ENCODE measurements at regions not wholly inside any gene's neighbourhood (a gene's known extent, or its start where the extent isn't known, plus 50 kb on each side); places are given as distances from the start of the nearest gene placed in this dataset.

DNA sequence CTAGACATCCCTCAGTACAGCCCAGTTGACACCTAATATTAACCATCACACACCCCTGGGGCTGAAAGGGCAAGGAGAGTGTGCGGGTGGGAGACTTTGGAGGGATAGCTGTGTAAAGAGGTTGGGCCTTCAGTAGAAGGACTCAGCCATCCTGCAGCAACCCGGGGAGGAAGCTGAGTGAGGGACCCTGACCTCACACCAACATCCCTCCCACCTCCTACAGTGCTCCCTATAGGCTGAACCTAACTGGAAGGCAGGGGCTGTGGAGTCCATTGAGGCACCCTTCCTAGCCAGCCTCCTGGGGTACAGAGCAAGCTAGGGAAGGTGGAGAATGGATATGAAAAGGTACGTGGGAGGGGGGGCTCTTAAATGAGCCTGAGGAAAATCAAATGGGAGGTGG, 276.3 kb downstream of the PTTG2 start:
- ChIA-PET CTCF (no interaction called here), POLR2A (no interaction called here)
- no peak for DNase-seq (ENCODE audit: low spot score)
- H3K4me1 Mint-ChIP-seq: peaks cover 5% of the 10 kb centered on the region
- H3K36me3 Mint-ChIP-seq: no peaks in the 10 kb centered on the region
- TF ChIP-seq, protein P1, sequence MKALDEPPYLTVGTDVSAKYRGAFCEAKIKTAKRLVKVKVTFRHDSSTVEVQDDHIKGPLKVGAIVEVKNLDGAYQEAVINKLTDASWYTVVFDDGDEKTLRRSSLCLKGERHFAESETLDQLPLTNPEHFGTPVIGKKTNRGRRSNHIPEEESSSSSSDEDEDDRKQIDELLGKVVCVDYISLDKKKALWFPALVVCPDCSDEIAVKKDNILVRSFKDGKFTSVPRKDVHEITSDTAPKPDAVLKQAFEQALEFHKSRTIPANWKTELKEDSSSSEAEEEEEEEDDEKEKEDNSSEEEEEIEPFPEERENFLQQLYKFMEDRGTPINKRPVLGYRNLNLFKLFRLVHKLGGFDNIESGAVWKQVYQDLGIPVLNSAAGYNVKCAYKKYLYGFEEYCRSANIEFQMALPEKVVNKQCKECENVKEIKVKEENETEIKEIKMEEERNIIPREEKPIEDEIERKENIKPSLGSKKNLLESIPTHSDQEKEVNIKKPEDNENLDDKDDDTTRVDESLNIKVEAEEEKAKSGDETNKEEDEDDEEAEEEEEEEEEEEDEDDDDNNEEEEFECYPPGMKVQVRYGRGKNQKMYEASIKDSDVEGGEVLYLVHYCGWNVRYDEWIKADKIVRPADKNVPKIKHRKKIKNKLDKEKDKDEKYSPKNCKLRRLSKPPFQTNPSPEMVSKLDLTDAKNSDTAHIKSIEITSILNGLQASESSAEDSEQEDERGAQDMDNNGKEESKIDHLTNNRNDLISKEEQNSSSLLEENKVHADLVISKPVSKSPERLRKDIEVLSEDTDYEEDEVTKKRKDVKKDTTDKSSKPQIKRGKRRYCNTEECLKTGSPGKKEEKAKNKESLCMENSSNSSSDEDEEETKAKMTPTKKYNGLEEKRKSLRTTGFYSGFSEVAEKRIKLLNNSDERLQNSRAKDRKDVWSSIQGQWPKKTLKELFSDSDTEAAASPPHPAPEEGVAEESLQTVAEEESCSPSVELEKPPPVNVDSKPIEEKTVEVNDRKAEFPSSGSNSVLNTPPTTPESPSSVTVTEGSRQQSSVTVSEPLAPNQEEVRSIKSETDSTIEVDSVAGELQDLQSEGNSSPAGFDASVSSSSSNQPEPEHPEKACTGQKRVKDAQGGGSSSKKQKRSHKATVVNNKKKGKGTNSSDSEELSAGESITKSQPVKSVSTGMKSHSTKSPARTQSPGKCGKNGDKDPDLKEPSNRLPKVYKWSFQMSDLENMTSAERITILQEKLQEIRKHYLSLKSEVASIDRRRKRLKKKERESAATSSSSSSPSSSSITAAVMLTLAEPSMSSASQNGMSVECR (CRISPR knock-in tag; IDR thresholded peaks at IDR 0.05; ENCODE audit: borderline replicate concordance): no peak
- no peak for TF ChIP-seq ZNF263 (CRISPR knock-in tag; IDR thresholded peaks at IDR 0.05; ENCODE audit: low read depth)
- TF ChIP-seq, protein P2, sequence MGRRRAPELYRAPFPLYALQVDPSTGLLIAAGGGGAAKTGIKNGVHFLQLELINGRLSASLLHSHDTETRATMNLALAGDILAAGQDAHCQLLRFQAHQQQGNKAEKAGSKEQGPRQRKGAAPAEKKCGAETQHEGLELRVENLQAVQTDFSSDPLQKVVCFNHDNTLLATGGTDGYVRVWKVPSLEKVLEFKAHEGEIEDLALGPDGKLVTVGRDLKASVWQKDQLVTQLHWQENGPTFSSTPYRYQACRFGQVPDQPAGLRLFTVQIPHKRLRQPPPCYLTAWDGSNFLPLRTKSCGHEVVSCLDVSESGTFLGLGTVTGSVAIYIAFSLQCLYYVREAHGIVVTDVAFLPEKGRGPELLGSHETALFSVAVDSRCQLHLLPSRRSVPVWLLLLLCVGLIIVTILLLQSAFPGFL (CRISPR knock-in tag; IDR thresholded peaks at IDR 0.05; ENCODE audit: borderline replicate concordance): no peak
- TF ChIP-seq CREB1 (CRISPR knock-in tag; IDR thresholded peaks at IDR 0.05): no peak
- TF ChIP-seq, protein P3, sequence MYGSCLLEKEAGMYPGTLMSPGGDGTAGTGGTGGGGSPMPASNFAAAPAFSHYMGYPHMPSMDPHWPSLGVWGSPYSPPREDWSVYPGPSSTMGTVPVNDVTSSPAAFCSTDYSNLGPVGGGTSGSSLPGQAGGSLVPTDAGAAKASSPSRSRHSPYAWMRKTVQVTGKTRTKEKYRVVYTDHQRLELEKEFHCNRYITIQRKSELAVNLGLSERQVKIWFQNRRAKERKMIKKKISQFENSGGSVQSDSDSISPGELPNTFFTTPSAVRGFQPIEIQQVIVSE (CRISPR knock-in tag; IDR thresholded peaks at IDR 0.05; ENCODE audit: borderline replicate concordance): no peak
- no peak for TF ChIP-seq ZNF138 (CRISPR knock-in tag; conservative IDR thresholded peaks at IDR 0.05)
- H3K4me3 Mint-ChIP-seq: no peak overlapping the region
- H3K9me3 Mint-ChIP-seq: peaks cover 13% of the 10 kb centered on the region
- no peak for ATAC-seq
- H3K27ac Mint-ChIP-seq: no peak overlapping the region
- no peaks in the 10 kb centered on the region; the same call in 1 of the 2 replicates for H3K27me3 Mint-ChIP-seq (ENCODE audit: low read depth)

DNA sequence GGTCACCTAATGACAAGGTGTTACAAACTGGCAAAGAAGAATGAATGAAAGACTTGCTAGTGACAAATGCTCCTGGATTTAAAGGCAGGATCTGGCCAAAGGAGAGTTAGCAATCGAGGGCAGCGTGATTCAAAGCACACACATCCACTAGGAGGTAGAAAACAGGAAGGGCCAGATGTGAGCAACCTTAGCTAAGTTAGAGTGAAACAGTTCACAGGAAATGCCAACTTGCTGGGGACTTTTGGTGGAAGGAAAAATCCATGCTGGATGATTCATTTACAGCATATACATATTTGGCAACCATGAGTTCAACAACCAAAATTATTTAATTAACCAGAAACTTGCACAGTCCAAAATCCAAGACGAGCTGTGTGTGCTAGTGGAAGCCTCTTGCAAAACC, 276.9 kb downstream of the PTTG2 start:
- CTCF ChIA-PET: no interaction called here
- TF ChIP-seq, protein P4, sequence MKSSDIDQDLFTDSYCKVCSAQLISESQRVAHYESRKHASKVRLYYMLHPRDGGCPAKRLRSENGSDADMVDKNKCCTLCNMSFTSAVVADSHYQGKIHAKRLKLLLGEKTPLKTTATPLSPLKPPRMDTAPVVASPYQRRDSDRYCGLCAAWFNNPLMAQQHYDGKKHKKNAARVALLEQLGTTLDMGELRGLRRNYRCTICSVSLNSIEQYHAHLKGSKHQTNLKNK (CRISPR knock-in tag; IDR thresholded peaks at IDR 0.05): no peak
- no peak for TF ChIP-seq PRRX2 (CRISPR knock-in tag; IDR thresholded peaks at IDR 0.05)
- TF ChIP-seq, protein P5, sequence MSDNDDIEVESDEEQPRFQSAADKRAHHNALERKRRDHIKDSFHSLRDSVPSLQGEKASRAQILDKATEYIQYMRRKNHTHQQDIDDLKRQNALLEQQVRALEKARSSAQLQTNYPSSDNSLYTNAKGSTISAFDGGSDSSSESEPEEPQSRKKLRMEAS (CRISPR knock-in tag; IDR thresholded peaks at IDR 0.05): no peak
- TF ChIP-seq, protein P6, sequence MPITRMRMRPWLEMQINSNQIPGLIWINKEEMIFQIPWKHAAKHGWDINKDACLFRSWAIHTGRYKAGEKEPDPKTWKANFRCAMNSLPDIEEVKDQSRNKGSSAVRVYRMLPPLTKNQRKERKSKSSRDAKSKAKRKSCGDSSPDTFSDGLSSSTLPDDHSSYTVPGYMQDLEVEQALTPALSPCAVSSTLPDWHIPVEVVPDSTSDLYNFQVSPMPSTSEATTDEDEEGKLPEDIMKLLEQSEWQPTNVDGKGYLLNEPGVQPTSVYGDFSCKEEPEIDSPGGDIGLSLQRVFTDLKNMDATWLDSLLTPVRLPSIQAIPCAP (CRISPR knock-in tag; IDR thresholded peaks at IDR 0.05): no peak
- no peak for TF ChIP-seq CREB1 (CRISPR knock-in tag; IDR thresholded peaks at IDR 0.05)
- TF ChIP-seq NR3C1 (CRISPR knock-in tag; conservative IDR thresholded peaks at IDR 0.05; ENCODE audit: low read depth): no peak
- TF ChIP-seq ELF4 (CRISPR knock-in tag; IDR thresholded peaks at IDR 0.05; ENCODE audit: low read depth): no peak
- TF ChIP-seq TEAD4 (CRISPR knock-in tag; IDR thresholded peaks at IDR 0.05): no peak
- no peak for TF ChIP-seq MYBL2 (CRISPR knock-in tag; IDR thresholded peaks at IDR 0.05)
- TF ChIP-seq, protein P7, sequence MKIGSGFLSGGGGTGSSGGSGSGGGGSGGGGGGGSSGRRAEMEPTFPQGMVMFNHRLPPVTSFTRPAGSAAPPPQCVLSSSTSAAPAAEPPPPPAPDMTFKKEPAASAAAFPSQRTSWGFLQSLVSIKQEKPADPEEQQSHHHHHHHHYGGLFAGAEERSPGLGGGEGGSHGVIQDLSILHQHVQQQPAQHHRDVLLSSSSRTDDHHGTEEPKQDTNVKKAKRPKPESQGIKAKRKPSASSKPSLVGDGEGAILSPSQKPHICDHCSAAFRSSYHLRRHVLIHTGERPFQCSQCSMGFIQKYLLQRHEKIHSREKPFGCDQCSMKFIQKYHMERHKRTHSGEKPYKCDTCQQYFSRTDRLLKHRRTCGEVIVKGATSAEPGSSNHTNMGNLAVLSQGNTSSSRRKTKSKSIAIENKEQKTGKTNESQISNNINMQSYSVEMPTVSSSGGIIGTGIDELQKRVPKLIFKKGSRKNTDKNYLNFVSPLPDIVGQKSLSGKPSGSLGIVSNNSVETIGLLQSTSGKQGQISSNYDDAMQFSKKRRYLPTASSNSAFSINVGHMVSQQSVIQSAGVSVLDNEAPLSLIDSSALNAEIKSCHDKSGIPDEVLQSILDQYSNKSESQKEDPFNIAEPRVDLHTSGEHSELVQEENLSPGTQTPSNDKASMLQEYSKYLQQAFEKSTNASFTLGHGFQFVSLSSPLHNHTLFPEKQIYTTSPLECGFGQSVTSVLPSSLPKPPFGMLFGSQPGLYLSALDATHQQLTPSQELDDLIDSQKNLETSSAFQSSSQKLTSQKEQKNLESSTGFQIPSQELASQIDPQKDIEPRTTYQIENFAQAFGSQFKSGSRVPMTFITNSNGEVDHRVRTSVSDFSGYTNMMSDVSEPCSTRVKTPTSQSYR (CRISPR knock-in tag; IDR thresholded peaks at IDR 0.05): no peak
- TF ChIP-seq, protein P8, sequence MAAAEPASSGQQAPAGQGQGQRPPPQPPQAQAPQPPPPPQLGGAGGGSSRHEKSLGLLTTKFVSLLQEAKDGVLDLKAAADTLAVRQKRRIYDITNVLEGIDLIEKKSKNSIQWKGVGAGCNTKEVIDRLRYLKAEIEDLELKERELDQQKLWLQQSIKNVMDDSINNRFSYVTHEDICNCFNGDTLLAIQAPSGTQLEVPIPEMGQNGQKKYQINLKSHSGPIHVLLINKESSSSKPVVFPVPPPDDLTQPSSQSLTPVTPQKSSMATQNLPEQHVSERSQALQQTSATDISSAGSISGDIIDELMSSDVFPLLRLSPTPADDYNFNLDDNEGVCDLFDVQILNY (CRISPR knock-in tag; IDR thresholded peaks at IDR 0.05): no peak
- TF ChIP-seq FOXK1 (CRISPR knock-in tag; IDR thresholded peaks at IDR 0.05): no peak
- TF ChIP-seq KAT7 (CRISPR knock-in tag; IDR thresholded peaks at IDR 0.05; ENCODE audit: borderline replicate concordance): no peak
- no peak for TF ChIP-seq TEAD1 (CRISPR knock-in tag; IDR thresholded peaks at IDR 0.05)
- TF ChIP-seq, protein P9, sequence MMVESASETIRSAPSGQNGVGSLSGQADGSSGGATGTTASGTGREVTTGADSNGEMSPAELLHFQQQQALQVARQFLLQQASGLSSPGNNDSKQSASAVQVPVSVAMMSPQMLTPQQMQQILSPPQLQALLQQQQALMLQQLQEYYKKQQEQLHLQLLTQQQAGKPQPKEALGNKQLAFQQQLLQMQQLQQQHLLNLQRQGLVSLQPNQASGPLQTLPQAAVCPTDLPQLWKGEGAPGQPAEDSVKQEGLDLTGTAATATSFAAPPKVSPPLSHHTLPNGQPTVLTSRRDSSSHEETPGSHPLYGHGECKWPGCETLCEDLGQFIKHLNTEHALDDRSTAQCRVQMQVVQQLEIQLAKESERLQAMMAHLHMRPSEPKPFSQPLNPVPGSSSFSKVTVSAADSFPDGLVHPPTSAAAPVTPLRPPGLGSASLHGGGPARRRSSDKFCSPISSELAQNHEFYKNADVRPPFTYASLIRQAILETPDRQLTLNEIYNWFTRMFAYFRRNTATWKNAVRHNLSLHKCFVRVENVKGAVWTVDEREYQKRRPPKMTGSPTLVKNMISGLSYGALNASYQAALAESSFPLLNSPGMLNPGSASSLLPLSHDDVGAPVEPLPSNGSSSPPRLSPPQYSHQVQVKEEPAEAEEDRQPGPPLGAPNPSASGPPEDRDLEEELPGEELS (CRISPR knock-in tag; IDR thresholded peaks at IDR 0.05): no peak
- no peak for ATAC-seq
- Mint-ChIP-seq H3K9me3 (peaks cover 12% of the 10 kb centered on the region), H3K4me3 (no peak overlapping the region), H3K27me3 (ENCODE audit: low read depth) (no peaks in the 10 kb centered on the region; the same call in 1 of the 2 replicates), H3K27ac (no peak overlapping the region), H3K4me1 (peaks cover 5% of the 10 kb centered on the region), H3K36me3 (no peaks in the 10 kb centered on the region)
- DNase-seq (ENCODE audit: low spot score): no peak
- POLR2A ChIA-PET: no interaction called here
